GM21360 (cell line): ENCODE measurements at regions not wholly inside any gene's neighbourhood (a gene's known extent, or its start where the extent isn't known, plus 50 kb on each side); places are given as distances from the start of the nearest gene placed in this dataset.
"Not testable (repeated sequence)": the region's sequence is repeated elsewhere in the genome, so short reads cannot be mapped to it uniquely, and the experiment has no call there.

Source experiments
- ATAC-seq: cut with Tn5 transposase; IDR thresholded peaks from one replicate; pipeline ENCODE4 v1.9.1; 2021; ENCODE audit warnings: mild to moderate bottlenecking, moderate library complexity; ENCODE audit not compliant: unreplicated experiment

- ATAC-seq, result no peak
These were observed 219.9 kb downstream of the DKK1 start for GRCh38 chr10:52533986-52534385.

- ATAC-seq, result no peak
These were observed 225.4 kb downstream of the DKK1 start for GRCh38 chr10:52539463-52539862.

GRCh38 chr10:52540479-52540984 is 226.5 kb downstream of the DKK1 start:
- ATAC-seq, result no peak

- no peak for ATAC-seq
These were observed 227.0 kb downstream of the DKK1 start for GRCh38 chr10:52541006-52541473.

- no peak for ATAC-seq
These were observed 228.8 kb downstream of the DKK1 start for GRCh38 chr10:52542906-52543305.

- no peak for ATAC-seq
These were observed 221.5 kb downstream of the MBL2 start for GRCh38 chr10:52551046-52551445.

GRCh38 chr10:52558090-52558489 is 214.5 kb downstream of the MBL2 start:
- ATAC-seq, result peak; percentile 55

GRCh38 chr10:52561322-52561721 is 211.3 kb downstream of the MBL2 start:
- no peak for ATAC-seq

GRCh38 chr10:52563360-52563759 is 209.2 kb downstream of the MBL2 start:
- ATAC-seq, result no peak

GRCh38 chr10:52566471-52567246 is 205.9 kb downstream of the MBL2 start:
- ATAC-seq, result no peak

- ATAC-seq, result no peak
These were observed 205.4 kb downstream of the MBL2 start for GRCh38 chr10:52567247-52567580.

- ATAC-seq, result no peak
These were observed 204.3 kb downstream of the MBL2 start for GRCh38 chr10:52568309-52568708.

- no peak for ATAC-seq
These were observed 202.1 kb downstream of the MBL2 start for GRCh38 chr10:52570490-52570889.

- ATAC-seq, result no peak
These were observed 201.6 kb downstream of the MBL2 start for GRCh38 chr10:52571018-52571417.

- no peak for ATAC-seq
These were observed 200.9 kb downstream of the MBL2 start for GRCh38 chr10:52571516-52572182.

- ATAC-seq, result no peak
These were observed 199.2 kb downstream of the MBL2 start for GRCh38 chr10:52573347-52573746.

GRCh38 chr10:52574697-52575096 is 197.9 kb downstream of the MBL2 start:
- no peak for ATAC-seq

GRCh38 chr10:52577047-52577446 is 195.5 kb downstream of the MBL2 start:
- no peak for ATAC-seq

GRCh38 chr10:52578871-52579405 is 193.6 kb downstream of the MBL2 start:
- no peak for ATAC-seq

GRCh38 chr10:52581636-52582035 is 190.9 kb downstream of the MBL2 start:
- ATAC-seq, result not testable (repeated sequence)

- ATAC-seq, result no peak
These were observed 189.2 kb downstream of the MBL2 start for GRCh38 chr10:52583336-52583735.

GRCh38 chr10:52586710-52587109 is 185.9 kb downstream of the MBL2 start:
- ATAC-seq, result no peak
